Caco-2 (cell line): ENCODE measurements at regions not wholly inside any gene's neighbourhood (a gene's known extent, or its start where the extent isn't known, plus 50 kb on each side); places are given as distances from the start of the nearest gene placed in this dataset.

Experiments
- BruUV-seq: library from RNA; stranded (reverse); fragments of 400-500 nt; replicated peaks from 2 replicates; lab custom pipeline; 2021; lab: Mats Ljungman, UMichigan
- CTCF ChIA-PET: fragments of 300-600 bp; sonication (Branson Sonifier 250); formaldehyde crosslinking; loops from one replicate; lab custom pipeline; 2022; ENCODE audit warnings: antibody characterized with exemption; lab: Charles Lee
- POLR2A ChIA-PET: fragments of 300-600 bp; sonication (Branson Sonifier 250); formaldehyde crosslinking; loops from one replicate; lab custom pipeline; 2022; ENCODE audit warnings: antibody characterized with exemption; lab: Charles Lee
- DNase-seq, 2 experiments: peaks; one replicate each; pipeline versions ENCODE4 v3.0.0 to v3.0.0-alpha.2; 2020 to 2022
- H3K27me3 ChIP-seq: replicated peaks from 2 replicates; pipeline ENCODE4 v1.6.0; 2011; ENCODE audit warnings: low read length; ENCODE audit not compliant: control insufficient read depth, insufficient read depth
- H3K36me3 ChIP-seq: 2 replicates; pipeline ENCODE4 v1.5.1; 2011; ENCODE audit warnings: low read length; ENCODE audit not compliant: control insufficient read depth, insufficient read depth
- H3K4me1 ChIP-seq: fragments of 250-450 bp; sonication (Bioruptor Pico); 2 replicates; pipeline ENCODE4 v1.5.1; 2020; ENCODE audit warnings: mild to moderate bottlenecking
- H3K4me3 ChIP-seq: 2 replicates; pipeline ENCODE4 v1.5.1; 2011; ENCODE audit warnings: low read depth, mild to moderate bottlenecking, control low read depth, low read length
- H3K9me3 ChIP-seq: fragments of 250-450 bp; sonication (Bioruptor Pico); 2 replicates; pipeline ENCODE4 v1.5.1; 2020; ENCODE audit warnings: mild to moderate bottlenecking, moderate library complexity
- H3K27ac Mint-ChIP-seq: one replicate; pipeline ENCODE4 v1.8.0; 2022; ENCODE audit warnings: mixed read lengths; ENCODE audit not compliant: unreplicated experiment
- H3K27me3 Mint-ChIP-seq: one replicate; pipeline ENCODE4 v1.8.0; 2022; ENCODE audit warnings: mixed read lengths; ENCODE audit not compliant: insufficient read depth, unreplicated experiment
- H3K36me3 Mint-ChIP-seq: one replicate; pipeline ENCODE4 v1.8.0; 2022; ENCODE audit warnings: mild to moderate bottlenecking, mixed read lengths; ENCODE audit not compliant: insufficient read depth, unreplicated experiment
- H3K4me1 Mint-ChIP-seq: one replicate; pipeline ENCODE4 v1.8.0; 2022; ENCODE audit warnings: low read depth, mixed read lengths; ENCODE audit not compliant: unreplicated experiment
- H3K4me3 Mint-ChIP-seq: one replicate; pipeline ENCODE4 v1.8.0; 2022; ENCODE audit warnings: mild to moderate bottlenecking, moderate library complexity, mixed read lengths; ENCODE audit not compliant: unreplicated experiment
- H3K9me3 Mint-ChIP-seq: one replicate; pipeline ENCODE4 v1.8.0; 2022; ENCODE audit warnings: mixed read lengths; ENCODE audit not compliant: unreplicated experiment
- intact Hi-C: fragments of 100-400 bp; cut with micrococcal nuclease; formaldehyde crosslinking; loops from one replicate; pipeline ENCODE4 v1.10.0; 2022; ENCODE audit not compliant: unreplicated experiment
- TF ChIP-seq, protein P1 (sequence below), 2 experiments: fragments of 200-600 bp in 1 of 2; IDR thresholded peaks; 1 replicate in 1 of 2; 2 replicates in 1 of 2; pipeline versions ENCODE4 v1.5.1 to v1.8.0; 2011 to 2022; ENCODE audit warnings: antibody characterized with exemption in 1 of 2, control low read depth in 1 of 2, inconsistent platforms in 1 of 2, low read depth in 1 of 2, low read length in 1 of 2, mild to moderate bottlenecking in 1 of 2, moderate library complexity in 1 of 2; ENCODE audit not compliant: insufficient read depth in 1 of 2, severe bottlenecking in 1 of 2, unreplicated experiment in 1 of 2

DNA sequence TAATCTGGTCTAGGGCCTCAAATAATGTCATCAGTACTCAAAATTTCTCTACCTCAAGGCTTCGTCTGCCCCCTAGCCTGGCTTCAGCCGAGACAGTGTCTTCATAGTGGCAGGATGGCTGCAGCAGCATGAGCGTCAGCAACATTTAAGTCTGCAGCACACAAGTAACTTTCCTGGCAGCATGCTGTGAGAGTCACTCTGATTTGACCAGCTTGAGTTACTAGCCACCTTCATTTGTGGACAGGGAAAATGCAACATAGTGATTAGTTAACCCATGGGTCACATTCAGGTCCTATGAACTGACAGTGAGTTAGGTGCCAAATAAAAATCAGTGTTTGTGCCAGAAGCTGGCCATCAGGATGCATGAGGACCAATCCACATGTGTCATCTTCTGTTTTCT lies 209.9 kb upstream of the SLC35B3 start:
- Mint-ChIP-seq H3K4me1 (no peaks in the 10 kb centered on the region), H3K27ac (no peak overlapping the region), H3K36me3 (peaks cover 6% of the 10 kb centered on the region), H3K27me3 (no peaks in the 10 kb centered on the region), H3K9me3 (peaks cover 7% of the 10 kb centered on the region), H3K4me3 (no peak overlapping the region)
- CTCF ChIA-PET, result no interaction called here
- no peak overlapping the region for H3K4me3 ChIP-seq
- DNase-seq, result no peak
- no peaks in the 10 kb centered on the region for H3K36me3 ChIP-seq
- H3K9me3 ChIP-seq, result peaks cover 3% of the 10 kb centered on the region; the same call in 1 of the 2 replicates
- TF ChIP-seq, protein P1, sequence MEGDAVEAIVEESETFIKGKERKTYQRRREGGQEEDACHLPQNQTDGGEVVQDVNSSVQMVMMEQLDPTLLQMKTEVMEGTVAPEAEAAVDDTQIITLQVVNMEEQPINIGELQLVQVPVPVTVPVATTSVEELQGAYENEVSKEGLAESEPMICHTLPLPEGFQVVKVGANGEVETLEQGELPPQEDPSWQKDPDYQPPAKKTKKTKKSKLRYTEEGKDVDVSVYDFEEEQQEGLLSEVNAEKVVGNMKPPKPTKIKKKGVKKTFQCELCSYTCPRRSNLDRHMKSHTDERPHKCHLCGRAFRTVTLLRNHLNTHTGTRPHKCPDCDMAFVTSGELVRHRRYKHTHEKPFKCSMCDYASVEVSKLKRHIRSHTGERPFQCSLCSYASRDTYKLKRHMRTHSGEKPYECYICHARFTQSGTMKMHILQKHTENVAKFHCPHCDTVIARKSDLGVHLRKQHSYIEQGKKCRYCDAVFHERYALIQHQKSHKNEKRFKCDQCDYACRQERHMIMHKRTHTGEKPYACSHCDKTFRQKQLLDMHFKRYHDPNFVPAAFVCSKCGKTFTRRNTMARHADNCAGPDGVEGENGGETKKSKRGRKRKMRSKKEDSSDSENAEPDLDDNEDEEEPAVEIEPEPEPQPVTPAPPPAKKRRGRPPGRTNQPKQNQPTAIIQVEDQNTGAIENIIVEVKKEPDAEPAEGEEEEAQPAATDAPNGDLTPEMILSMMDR (IDR thresholded peaks at IDR 0.05; ENCODE audit: insufficient read depth in 1 of 2, low read depth in 1 of 2, low read length in 1 of 2, severe bottlenecking in 1 of 2, unreplicated experiment in 1 of 2), result no peak
- H3K27me3 ChIP-seq, result no peaks in the 10 kb centered on the region
- no TSS peak for BruUV-seq
- intact Hi-C loops, result no loop called here
- no peaks in the 10 kb centered on the region; the same call in 1 of the 2 replicates for H3K4me1 ChIP-seq
- POLR2A ChIA-PET, result no interaction called here

DNA sequence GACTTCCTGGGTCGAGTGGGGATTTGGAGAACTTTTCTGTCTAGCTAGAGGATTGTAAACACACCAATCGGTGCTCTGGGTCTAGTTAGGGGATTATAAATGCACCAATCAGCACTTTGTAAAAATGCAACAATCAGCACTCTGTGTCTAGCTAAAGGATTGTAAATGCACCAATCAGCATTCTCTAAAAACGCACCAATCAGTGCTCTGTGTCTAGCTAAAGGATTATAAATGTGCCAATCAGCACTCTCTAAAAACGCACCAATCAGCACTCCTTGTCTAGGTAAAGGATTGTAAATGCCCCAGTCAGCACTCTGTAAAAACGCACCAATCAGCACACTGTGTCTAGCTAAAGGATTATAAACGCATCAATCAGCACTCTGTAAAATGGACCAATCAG lies 209.0 kb upstream of the SLC35B3 start:
- H3K9me3 ChIP-seq, result peaks cover 3% of the 10 kb centered on the region; the same call in 1 of the 2 replicates
- H3K27me3 ChIP-seq, result no peaks in the 10 kb centered on the region
- Mint-ChIP-seq H3K9me3 (peaks cover 7% of the 10 kb centered on the region), H3K27ac (no peak overlapping the region), H3K4me1 (no peaks in the 10 kb centered on the region), H3K4me3 (no peak overlapping the region), H3K27me3 (no peaks in the 10 kb centered on the region), H3K36me3 (peaks cover 6% of the 10 kb centered on the region)
- intact Hi-C loops, result no loop called here
- no peak overlapping the region for H3K4me3 ChIP-seq
- POLR2A ChIA-PET, result no interaction called here
- no TSS peak for BruUV-seq
- CTCF ChIA-PET, result interaction anchor here (0.8 kb wide), 1 partner anchor 58 kb away, joined by 4 read pairs; no protein-coding TSS in a partner anchor
- H3K36me3 ChIP-seq, result no peaks in the 10 kb centered on the region
- H3K4me1 ChIP-seq, result no peaks in the 10 kb centered on the region; the same call in 1 of the 2 replicates
- no peak for DNase-seq
- TF ChIP-seq, protein P1 (IDR thresholded peaks at IDR 0.05; ENCODE audit: insufficient read depth in 1 of 2, low read depth in 1 of 2, low read length in 1 of 2, severe bottlenecking in 1 of 2, unreplicated experiment in 1 of 2), result no peak

DNA sequence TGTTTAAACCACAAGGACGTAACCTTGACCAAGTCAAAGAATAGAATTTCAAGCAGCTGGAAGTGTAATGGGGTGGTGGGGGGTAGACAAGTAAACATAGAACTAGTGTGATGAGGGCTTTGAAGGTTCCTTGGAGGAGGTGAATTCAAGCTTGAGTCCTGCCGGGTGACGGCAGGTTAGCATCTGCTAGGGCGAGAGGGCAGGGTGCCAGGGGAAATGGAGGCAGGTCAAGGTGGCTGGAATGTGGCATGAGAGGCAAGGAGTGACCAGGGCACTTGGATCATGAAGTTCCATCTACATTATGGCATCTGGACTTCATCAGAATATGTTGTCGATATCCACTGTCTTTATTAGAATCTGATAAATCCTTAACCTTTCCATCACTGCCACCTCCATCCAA lies 207.5 kb upstream of the SLC35B3 start:
- intact Hi-C loops, result no loop called here
- no peak for DNase-seq
- peaks cover under 1% of the 10 kb centered on the region for H3K36me3 Mint-ChIP-seq
- ChIA-PET POLR2A (no interaction called here), CTCF (no interaction called here)
- Histone ChIP-seq H3K9me3 (peaks cover 3% of the 10 kb centered on the region; the same call in 1 of the 2 replicates), H3K4me1 (no peaks in the 10 kb centered on the region; the same call in 1 of the 2 replicates), H3K27me3 (no peaks in the 10 kb centered on the region), H3K36me3 (no peaks in the 10 kb centered on the region), H3K4me3 (no peak overlapping the region)
- H3K4me1 Mint-ChIP-seq, result no peaks in the 10 kb centered on the region
- no peaks in the 10 kb centered on the region for H3K27me3 Mint-ChIP-seq
- no TSS peak for BruUV-seq
- H3K27ac Mint-ChIP-seq, result no peak overlapping the region
- peaks cover 7% of the 10 kb centered on the region for H3K9me3 Mint-ChIP-seq
- H3K4me3 Mint-ChIP-seq, result no peak overlapping the region
- TF ChIP-seq, protein P1 (IDR thresholded peaks at IDR 0.05; ENCODE audit: insufficient read depth in 1 of 2, low read depth in 1 of 2, low read length in 1 of 2, severe bottlenecking in 1 of 2, unreplicated experiment in 1 of 2), result no peak
